Activated effector memory CD4-positive, alpha-beta T cell treated with Interleukin-2 at 50 U/mL for 16 hours (primary cell): ENCODE measurements at regions not wholly inside any gene's neighbourhood (a gene's known extent, or its start where the extent isn't known, plus 50 kb on each side); places are given as distances from the start of the nearest gene placed in this dataset.

Source experiments
- DNase-seq: peaks from one replicate; pipeline ENCODE4 v3.0.0-alpha.2; 2020

GRCh38 chr10:78250313-78251015 lies 216.8 kb downstream of the RPS24 start:
- no peak for DNase-seq

- no peak for DNase-seq
These were observed 217.3 kb downstream of the RPS24 start for GRCh38 chr10:78251016-78251385.

DNA sequence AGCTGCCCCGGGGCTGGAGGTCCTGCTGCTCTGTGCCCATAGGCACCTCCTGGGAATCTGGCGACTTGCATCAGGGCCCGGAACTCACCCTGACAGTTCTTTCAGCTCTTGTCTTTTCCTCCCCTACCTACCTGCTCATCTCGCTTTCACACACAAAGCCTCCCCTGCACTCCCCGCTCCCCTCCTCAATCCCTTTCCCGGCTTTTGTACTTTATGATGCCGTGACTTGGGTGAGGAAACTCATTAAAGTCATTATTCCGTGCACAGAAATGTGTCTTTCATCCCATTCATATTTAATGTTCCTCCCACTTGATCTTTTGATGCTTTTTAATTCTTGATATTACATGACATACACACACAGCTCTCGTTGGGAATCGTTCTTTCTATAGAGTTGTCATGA lies 218.6 kb downstream of the RPS24 start:
- no peak for DNase-seq

DNA sequence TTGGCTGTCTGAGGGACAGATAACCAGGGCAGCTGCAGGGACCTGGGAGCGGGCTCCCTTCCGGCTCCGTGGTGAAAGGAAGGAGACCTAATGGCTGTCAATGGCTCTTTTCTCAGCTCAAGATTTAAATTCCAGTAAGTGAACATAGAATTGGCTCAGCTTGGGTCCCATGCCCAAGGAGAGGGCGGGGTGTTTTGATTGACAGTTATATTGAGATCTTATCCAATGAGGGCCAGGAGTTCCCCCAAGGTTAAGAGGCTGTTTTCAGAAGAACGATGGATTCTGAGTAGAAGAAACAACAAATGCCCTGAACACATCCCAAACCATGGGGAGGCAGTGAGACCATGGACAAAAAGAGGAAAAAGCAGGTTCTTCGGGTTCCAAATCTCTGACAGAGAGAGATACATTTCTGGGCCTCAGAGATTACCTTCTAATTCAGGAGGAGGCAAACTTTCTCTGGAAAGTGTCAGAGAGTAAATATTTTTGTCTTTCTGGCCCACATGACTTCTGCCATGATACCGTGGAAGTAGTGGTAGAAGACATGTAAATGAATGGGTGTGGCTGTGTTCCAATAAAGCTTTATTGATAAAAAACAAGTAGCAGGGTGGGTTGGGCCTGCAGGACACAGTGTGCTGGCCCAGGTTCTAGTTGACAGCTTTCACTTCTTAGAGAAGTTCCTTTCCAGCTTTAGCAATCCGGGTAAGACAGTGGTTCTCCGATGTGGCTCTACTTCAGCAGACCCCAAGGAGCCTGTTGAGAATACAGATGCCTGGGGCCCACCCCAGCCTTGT lies 219.6 kb downstream of the RPS24 start:
- DNase-seq = no peak

GRCh38 chr10:78254013-78254412 lies 220.3 kb downstream of the RPS24 start:
- DNase-seq = no peak

DNA sequence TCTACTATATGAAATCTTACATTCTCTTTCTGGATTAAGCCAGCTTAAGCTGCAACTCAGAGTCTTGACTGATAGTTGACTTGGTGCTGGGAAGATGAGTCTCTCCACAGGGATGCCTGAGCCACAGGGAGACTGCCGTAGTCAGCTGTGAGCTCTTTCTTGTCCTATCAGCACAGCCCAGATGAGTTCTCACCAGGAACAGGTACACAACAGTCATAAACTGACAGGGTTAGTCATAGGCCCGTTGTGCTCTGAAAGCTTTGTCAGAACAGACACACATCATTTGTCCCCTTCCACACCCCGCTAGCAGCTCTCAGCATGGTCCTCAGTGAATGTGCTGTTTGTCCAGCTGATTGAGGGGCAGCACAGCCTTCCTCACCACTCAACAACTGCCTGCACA lies 221.6 kb downstream of the RPS24 start:
- DNase-seq = no peak

DNA sequence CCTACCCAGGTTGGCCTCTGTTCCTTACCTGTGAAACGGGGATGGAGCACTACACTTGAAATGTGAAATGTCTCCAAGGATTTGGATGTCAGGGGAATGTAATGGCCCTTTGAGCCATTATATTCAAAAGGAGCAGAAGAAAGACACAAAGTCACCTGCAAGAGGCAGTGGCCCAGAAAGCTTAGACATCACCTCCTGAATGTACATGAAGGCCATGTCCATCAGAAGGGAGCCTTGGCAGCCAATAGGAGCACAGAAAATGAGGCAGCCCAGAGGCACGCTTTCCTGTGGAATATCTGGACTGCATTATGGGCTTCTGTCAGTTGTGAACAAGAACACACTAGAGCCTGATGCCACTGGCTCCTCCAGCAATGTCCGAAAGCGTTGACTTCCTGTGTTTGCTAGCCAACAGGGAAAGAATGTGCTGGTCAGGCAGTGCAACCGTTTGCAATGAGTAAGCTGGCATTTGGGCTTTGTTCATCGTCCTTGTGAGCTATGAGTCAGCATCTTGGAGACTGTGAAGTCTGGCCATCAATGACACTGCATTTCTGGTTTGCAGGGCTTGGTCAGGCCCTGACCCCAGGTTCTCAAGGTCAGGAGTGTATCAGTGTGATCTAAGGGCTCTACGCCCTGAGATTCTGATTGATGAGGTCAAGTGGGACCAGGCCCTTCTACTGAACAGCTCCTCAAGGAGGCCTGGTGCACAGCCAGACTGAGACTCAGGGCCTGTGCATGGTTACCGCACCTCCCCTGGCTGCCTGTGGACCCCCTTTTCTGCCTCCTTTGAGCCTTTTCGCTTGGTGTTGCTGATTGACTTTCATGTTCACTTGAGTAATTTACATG lies 222.4 kb downstream of the RPS24 start:
- DNase-seq = no peak

- no peak for DNase-seq
These were observed 224.8 kb downstream of the RPS24 start for GRCh38 chr10:78258323-78259030.

- no peak for DNase-seq
These were observed 225.7 kb downstream of the RPS24 start for GRCh38 chr10:78259391-78259790.

DNA sequence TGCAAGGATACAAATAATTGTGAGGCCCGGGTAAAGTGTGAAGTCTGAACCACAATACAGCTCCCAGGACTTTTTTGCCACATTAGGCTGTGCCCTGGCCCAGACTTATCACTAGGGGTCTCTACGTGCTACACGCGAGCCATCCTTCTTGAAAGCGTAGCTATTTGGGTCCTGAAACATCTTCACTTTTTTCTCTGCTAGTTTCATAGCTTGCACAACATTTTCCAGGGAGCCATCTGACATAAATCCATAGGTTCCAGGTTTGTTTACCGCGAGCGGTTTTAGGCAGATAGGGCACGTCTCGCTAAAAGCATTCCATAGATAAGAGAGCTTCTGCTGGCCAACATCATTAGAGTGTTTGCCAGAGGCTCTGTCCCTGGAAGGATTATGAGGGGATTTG lies 226.5 kb downstream of the RPS24 start:
- no peak for DNase-seq

DNA sequence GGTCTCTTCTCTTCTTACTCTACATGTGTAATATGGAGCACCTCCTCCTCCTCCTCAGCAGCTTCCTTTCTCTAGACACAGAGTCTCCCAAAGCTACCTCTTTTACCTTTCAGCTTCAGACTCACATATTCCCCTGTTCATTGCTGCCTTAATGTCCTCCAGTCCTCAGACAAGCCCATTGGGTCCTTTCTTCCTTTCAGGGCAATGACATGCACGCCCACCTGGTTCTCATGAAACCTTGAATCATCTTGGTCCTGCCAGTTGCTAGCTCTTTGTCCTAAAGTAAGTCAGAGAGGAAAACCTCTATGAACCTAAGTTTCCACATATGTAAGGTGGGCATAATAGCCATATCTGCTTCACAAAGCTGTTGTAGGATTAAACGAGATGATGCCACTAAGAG lies 227.0 kb downstream of the RPS24 start:
- DNase-seq = no peak

DNA sequence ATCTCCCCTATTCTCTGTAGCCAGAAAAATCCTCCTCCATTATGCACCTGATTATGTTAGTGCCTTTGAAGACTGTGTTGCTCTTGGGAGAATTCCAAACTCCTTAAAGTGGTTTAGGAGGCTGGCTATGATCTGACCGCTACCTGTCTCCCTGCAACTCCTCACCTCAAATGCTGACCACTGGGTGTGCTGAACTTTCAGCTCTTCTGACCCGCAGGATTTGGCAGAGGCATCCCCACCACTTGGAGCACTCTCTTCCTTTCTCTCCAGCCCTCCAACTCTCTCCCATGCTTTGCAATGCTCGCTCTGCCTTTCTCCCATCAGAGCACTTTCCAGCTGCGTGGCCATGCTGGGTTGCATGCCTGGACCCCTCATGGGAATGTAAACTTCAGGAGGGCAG lies 227.6 kb downstream of the RPS24 start:
- no peak for DNase-seq

- no peak for DNase-seq
These were observed 229.2 kb downstream of the RPS24 start for GRCh38 chr10:78262860-78263259.

DNA sequence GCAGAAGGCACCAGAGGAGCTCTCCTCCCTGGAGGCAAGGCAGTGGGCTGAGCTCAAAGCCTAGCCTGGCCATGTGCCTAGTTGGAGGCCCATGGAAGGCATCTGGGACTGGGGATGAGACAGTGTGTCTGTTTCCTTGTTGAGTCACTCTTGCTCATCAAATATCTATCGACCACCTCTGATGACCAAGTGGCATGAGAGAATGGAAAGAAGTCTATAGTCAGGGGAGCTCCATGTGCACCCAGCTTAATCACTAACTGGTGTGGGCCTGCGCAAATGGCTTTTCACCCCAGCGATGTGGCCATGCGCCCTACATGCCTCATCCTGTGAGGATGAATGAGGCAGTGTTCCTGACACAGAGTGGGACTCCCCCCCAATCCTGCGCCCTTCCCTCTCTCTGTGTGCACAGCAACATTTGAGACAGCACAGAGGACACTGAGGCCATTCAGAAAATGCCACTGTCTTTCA lies 229.9 kb downstream of the RPS24 start:
- DNase-seq = no peak

DNA sequence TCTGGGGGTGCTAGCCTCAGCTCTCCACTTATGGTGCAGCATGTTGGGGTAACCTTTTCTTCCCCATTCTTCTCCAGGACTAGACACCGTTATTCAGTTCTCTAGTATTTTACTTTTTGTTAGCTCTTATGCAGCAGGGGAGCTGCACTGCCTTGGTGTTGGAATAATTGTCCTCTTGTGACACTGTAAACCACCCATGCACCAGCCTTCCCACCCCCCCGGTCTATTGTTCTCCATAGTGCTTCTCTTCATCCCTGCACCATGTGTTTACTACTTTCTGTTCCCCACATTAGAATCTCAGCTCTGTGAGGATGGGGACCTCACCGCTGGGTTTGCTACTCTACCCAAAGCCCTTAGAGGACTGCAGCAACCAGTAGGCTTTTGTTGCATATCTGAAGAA lies 230.7 kb downstream of the RPS24 start:
- DNase-seq = no peak

- DNase-seq = no peak
These were observed 233.2 kb downstream of the RPS24 start for GRCh38 chr10:78266741-78267469.

- no peak for DNase-seq
These were observed 233.9 kb downstream of the RPS24 start for GRCh38 chr10:78267598-78267997.

- DNase-seq = no peak
These were observed 235.4 kb downstream of the RPS24 start for GRCh38 chr10:78269060-78269459.

- no peak for DNase-seq
These were observed 238.7 kb downstream of the RPS24 start for GRCh38 chr10:78272329-78272728.

DNA sequence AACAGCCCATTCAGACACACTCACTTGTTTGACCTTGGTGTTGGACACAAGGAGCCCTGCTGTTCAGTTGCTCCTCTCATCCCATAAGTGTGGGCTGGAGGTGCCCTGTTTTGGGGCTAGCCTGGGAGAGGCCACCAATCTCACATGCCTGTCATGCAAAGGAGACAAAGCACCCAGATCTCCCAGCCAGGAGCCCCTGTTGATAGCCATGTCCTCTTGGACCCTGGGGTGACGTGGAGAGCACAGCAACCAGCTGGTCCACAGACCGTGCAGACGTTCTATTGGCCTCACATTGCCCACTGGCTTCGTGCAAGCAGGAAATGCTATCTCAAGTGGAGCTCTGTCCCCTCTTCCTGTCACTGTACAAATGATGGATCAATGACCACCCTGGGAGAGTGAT lies 240.8 kb downstream of the RPS24 start:
- no peak for DNase-seq

DNA sequence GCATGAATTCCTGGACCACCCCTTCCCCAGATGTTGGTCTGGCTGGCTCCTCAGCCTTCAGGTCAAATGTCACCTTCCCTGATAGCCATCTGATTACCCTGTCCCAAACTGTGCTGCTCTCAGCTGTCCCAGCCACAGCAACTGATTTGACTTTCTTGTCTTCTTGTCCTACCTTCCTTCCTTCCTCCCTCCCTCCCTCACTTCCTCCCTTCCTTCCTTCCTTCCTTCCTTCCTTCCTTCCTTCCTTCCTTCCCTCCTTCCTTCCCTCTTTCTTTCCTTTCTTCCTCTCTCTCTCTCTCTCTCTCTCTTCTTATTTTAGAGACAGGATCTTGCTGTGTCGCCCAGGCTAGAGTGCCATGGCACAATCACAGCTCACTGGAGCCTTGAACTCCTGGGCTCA lies 242.5 kb downstream of the RPS24 start:
- no peak for DNase-seq
